ENCODE measurements at regions not wholly inside any gene's neighbourhood (a gene's known extent, or its start where the extent isn't known, plus 50 kb on each side); places are given as distances from the start of the nearest gene placed in this dataset.

GRCh38 chr5:143534761-143535154 is 131.3 kb upstream of the NR3C1 start:
- H3K4me3 ChIP-seq (replicated peaks; ENCODE audit: low read depth, low read length), result no peak overlapping the region
- no peak for DNase-seq (ENCODE audit: extremely low read depth, low read depth)

GRCh38 chr5:143533978-143534760 is 130.7 kb upstream of the NR3C1 start:
- no peak overlapping the region for H3K4me3 ChIP-seq (replicated peaks; ENCODE audit: low read depth, low read length)
- no peak for TF ChIP-seq CTCF (IDR thresholded peaks at IDR 0.05; ENCODE audit: low read depth, low read length, missing control alignments)
- no peak for DNase-seq (ENCODE audit: extremely low read depth, low read depth)

More at GRCh38 chr5:143534761-143535154, 131.3 kb upstream of the NR3C1 start:
- TF ChIP-seq CTCF (IDR thresholded peaks at IDR 0.05; ENCODE audit: low read depth, low read length, missing control alignments), result no peak

- no peak overlapping the region for H3K4me3 ChIP-seq (replicated peaks; ENCODE audit: low read depth, low read length)
- no peak for DNase-seq (ENCODE audit: extremely low read depth, low read depth)
- TF ChIP-seq CTCF (IDR thresholded peaks at IDR 0.05; ENCODE audit: low read depth, low read length, missing control alignments), result no peak
These were observed 130.0 kb upstream of the NR3C1 start for GRCh38 chr5:143533475-143533874.

- TF ChIP-seq CTCF (IDR thresholded peaks at IDR 0.05; ENCODE audit: low read depth, low read length, missing control alignments), result no peak
- no peak for DNase-seq (ENCODE audit: extremely low read depth, low read depth)
- no peak overlapping the region for H3K4me3 ChIP-seq (replicated peaks; ENCODE audit: low read depth, low read length)
These were observed 124.3 kb upstream of the NR3C1 start for GRCh38 chr5:143527808-143528207.

GRCh38 chr5:143525176-143525575 is 121.7 kb upstream of the NR3C1 start:
- no peak for DNase-seq (ENCODE audit: extremely low read depth, low read depth)
- TF ChIP-seq CTCF (IDR thresholded peaks at IDR 0.05; ENCODE audit: low read depth, low read length, missing control alignments), result no peak
- H3K4me3 ChIP-seq (replicated peaks; ENCODE audit: low read depth, low read length), result no peak overlapping the region

- no peak for DNase-seq (ENCODE audit: extremely low read depth, low read depth)
- no peak for TF ChIP-seq CTCF (IDR thresholded peaks at IDR 0.05; ENCODE audit: low read depth, low read length, missing control alignments)
- H3K4me3 ChIP-seq (replicated peaks; ENCODE audit: low read depth, low read length), result no peak overlapping the region
These were observed 121.0 kb upstream of the NR3C1 start for GRCh38 chr5:143524338-143524945.
